ENCODE measurements at regions not wholly inside any gene's neighbourhood (a gene's known extent, or its start where the extent isn't known, plus 50 kb on each side); places are given as distances from the start of the nearest gene placed in this dataset.

- Histone ChIP-seq H3K9me3 (ENCODE audit: low read length) (no peaks in the 10 kb centered on the region), H3K9me2 (ENCODE audit: insufficient read depth, low read length) (no peaks in the 10 kb centered on the region), H4K20me1 (ENCODE audit: insufficient read depth) (no peaks in the 10 kb centered on the region), H3K36me3 (ENCODE audit: insufficient read depth, low read length) (no peaks in the 10 kb centered on the region), H3K27ac (ENCODE audit: low read length) (no peak overlapping the region), H3K4me2 (ENCODE audit: low read length) (no peak overlapping the region), H3K9ac (ENCODE audit: low read length) (no peak overlapping the region), H3K79me2 (replicated peaks; ENCODE audit: insufficient read depth, low read length) (no peaks in the 10 kb centered on the region), H3F3A (ENCODE audit: insufficient read depth, low read length, poor library complexity, severe bottlenecking) (no peaks in the 10 kb centered on the region), H3K4me3 (ENCODE audit: low read length) (no peak overlapping the region), H3K27me3 (ENCODE audit: insufficient read depth, low read depth, low read length) (no peaks in the 10 kb centered on the region), H2AFZ (ENCODE audit: low read depth, low read length) (no peak overlapping the region)
- TF ChIP-seq REST (IDR thresholded peaks at IDR 0.05; ENCODE audit: borderline replicate concordance) (no peak), EP300 (conservative IDR thresholded peaks at IDR 0.05; ENCODE audit: poor library complexity, severe bottlenecking) (no peak), POLR2AphosphoS5 (IDR thresholded peaks at IDR 0.05) (no peak), TAF1 (IDR thresholded peaks at IDR 0.05; ENCODE audit: low read depth) (no peak), EZH2 (IDR thresholded peaks at IDR 0.05; ENCODE audit: borderline replicate concordance, insufficient read depth, low read length, poor library complexity, severe bottlenecking) (no peak), SMC3 (conservative IDR thresholded peaks at IDR 0.05; ENCODE audit: poor library complexity) (no peak)
These were observed 169.0 kb upstream of the UFM1 start for GRCh38 chr13:38180670-38181069.

- no peak overlapping the region for H3K4me3 ChIP-seq (ENCODE audit: low read length)
- no peaks in the 10 kb centered on the region for H3K9me3 ChIP-seq (ENCODE audit: low read length)
- no peaks in the 10 kb centered on the region for H3K79me2 ChIP-seq (replicated peaks; ENCODE audit: insufficient read depth, low read length)
- H3K4me2 ChIP-seq (ENCODE audit: low read length): no peak overlapping the region
- H3K9ac ChIP-seq (ENCODE audit: low read length): no peak overlapping the region
- H3K27ac ChIP-seq (ENCODE audit: low read length): no peak overlapping the region
- no peaks in the 10 kb centered on the region for H3K36me3 ChIP-seq (ENCODE audit: insufficient read depth, low read length)
- no peaks in the 10 kb centered on the region for H3K9me2 ChIP-seq (ENCODE audit: insufficient read depth, low read length)
- TF ChIP-seq REST (IDR thresholded peaks at IDR 0.05; ENCODE audit: borderline replicate concordance): no peak
- no peak for TF ChIP-seq TAF1 (IDR thresholded peaks at IDR 0.05; ENCODE audit: low read depth)
- TF ChIP-seq, protein P1, sequence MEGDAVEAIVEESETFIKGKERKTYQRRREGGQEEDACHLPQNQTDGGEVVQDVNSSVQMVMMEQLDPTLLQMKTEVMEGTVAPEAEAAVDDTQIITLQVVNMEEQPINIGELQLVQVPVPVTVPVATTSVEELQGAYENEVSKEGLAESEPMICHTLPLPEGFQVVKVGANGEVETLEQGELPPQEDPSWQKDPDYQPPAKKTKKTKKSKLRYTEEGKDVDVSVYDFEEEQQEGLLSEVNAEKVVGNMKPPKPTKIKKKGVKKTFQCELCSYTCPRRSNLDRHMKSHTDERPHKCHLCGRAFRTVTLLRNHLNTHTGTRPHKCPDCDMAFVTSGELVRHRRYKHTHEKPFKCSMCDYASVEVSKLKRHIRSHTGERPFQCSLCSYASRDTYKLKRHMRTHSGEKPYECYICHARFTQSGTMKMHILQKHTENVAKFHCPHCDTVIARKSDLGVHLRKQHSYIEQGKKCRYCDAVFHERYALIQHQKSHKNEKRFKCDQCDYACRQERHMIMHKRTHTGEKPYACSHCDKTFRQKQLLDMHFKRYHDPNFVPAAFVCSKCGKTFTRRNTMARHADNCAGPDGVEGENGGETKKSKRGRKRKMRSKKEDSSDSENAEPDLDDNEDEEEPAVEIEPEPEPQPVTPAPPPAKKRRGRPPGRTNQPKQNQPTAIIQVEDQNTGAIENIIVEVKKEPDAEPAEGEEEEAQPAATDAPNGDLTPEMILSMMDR (IDR thresholded peaks at IDR 0.05; ENCODE audit: poor library complexity, severe bottlenecking): no peak
- no peak for TF ChIP-seq EP300 (conservative IDR thresholded peaks at IDR 0.05; ENCODE audit: poor library complexity, severe bottlenecking)
- no peak for TF ChIP-seq SMC3 (conservative IDR thresholded peaks at IDR 0.05; ENCODE audit: poor library complexity)
- no peak for TF ChIP-seq RAD21 (conservative IDR thresholded peaks at IDR 0.05)
- TF ChIP-seq MXI1 (conservative IDR thresholded peaks at IDR 0.05; ENCODE audit: poor library complexity, severe bottlenecking): no peak
- TF ChIP-seq EZH2 (IDR thresholded peaks at IDR 0.05; ENCODE audit: borderline replicate concordance, insufficient read depth, low read length, poor library complexity, severe bottlenecking): no peak
- TF ChIP-seq POLR2AphosphoS5 (IDR thresholded peaks at IDR 0.05): no peak
- H2AFZ ChIP-seq (ENCODE audit: low read depth, low read length): no peak overlapping the region
- no peaks in the 10 kb centered on the region for H3F3A ChIP-seq (ENCODE audit: insufficient read depth, low read length, poor library complexity, severe bottlenecking)
- no peaks in the 10 kb centered on the region for H3K27me3 ChIP-seq (ENCODE audit: insufficient read depth, low read depth, low read length)
- no peaks in the 10 kb centered on the region for H4K20me1 ChIP-seq (ENCODE audit: insufficient read depth)
These were observed 169.5 kb upstream of the UFM1 start for GRCh38 chr13:38180126-38180525.
